DMS153 (cell line): ENCODE measurements at regions not wholly inside any gene's neighbourhood (a gene's known extent, or its start where the extent isn't known, plus 50 kb on each side); places are given as distances from the start of the nearest gene placed in this dataset.

Experiments
- DNase-seq: peaks from one replicate; lab custom pipeline; 2025; lab: John Stamatoyannopoulos, UW

DNA sequence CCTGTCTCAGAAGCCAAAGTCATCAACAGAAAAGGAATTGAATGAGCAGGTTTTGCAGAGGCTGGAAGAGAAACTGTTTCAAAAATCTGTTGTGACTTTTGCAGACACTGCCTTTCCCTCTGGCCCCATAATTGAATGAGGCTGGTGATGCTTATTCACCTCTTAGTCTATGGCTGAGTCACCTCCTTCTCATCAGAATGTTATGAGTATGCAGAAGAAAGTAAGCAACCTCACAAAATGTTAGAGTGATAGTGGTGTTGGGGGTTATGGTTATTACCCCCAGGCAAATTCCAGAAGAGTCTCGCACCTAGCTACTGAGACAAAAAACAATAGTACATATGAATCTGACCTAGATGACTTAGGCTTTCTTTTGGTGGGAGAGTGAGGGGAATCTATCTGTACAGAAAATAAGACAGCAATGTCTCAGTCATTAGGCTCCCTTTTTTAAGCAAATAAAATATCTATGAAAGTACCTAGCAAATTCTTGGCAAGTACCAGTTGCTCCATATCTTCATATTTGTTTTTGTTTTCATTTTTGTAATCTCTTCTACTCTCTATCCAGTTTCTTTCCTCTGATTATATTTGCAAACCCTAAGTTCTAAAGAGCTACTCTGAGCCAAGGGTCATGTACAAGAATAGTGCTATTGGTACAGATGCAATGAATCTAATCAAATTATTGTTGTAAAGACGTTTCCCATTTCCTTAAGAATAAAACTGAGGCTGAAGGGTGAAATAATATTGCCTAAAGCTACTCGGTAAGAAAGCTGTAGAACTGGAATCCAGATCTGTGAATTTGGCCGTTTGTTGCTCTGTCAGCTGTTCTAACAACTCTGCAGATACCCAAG is 498.1 kb upstream of the TNC start:
- no peak for DNase-seq

DNA sequence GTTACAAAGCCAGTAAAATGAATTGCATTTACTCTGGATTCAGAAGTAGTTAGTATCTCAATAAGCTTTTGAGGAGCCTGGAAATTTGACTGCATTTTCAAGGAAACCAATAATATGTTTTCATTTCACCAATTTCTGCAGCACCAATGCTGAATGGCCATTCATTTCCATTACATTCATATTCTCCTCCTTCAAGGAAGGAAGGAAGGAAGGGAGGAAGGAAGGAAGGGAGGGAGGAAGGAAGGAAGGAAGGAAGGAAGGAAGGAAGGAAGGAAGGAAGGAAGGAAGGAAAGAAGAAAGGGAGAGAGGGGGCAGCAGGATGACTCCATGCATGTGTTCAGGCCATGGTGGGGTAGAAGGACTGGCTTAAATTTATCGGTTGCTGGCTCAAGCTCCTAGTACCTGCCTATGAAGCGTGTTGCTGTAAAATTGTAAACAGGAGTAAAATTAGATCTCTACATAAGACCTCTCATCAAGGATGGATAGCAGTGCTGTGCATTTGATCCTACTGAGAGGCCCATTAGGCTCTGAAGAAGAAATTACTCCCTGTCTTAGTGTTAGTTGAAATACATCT is 498.8 kb upstream of the TNC start:
- no peak for DNase-seq

DNA sequence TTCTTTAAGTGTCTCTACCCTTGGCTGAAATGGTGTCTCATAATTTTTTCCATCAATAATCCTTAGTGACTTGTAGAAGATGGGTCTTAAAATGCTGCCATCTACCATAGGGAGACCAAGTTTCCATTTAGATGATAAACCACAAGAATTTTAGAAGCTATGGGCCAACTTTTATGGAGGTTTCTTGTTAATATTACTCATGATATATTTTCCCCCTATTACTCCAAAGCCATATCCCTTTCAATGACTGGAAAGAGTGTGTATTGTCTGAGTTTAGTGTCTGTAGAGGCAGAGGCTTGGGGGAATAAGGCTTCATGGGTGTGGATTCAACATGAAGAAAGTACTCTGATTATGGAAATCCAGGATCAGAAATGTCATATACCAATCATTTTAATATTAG is 507.3 kb upstream of the TNC start:
- no peak for DNase-seq

DNA sequence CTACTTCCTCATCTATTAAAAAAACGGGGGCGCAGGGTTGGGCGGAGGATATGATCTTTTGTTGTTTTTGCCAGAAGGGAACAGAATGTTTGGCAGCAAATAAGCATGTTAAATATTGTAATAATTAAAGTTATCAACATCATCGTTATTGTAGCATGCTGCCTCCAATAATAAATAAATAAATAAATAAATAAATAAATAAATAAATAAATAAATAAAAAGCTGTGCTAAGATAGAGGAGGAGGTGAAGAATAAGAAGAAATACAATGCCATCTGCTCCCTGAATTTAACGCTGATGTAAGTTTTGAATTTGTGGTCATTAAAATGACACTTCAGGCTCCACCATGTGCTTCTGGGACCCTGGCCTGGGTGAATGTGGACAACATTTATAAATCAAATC is 508.0 kb upstream of the TNC start:
- DNase-seq: no peak

DNA sequence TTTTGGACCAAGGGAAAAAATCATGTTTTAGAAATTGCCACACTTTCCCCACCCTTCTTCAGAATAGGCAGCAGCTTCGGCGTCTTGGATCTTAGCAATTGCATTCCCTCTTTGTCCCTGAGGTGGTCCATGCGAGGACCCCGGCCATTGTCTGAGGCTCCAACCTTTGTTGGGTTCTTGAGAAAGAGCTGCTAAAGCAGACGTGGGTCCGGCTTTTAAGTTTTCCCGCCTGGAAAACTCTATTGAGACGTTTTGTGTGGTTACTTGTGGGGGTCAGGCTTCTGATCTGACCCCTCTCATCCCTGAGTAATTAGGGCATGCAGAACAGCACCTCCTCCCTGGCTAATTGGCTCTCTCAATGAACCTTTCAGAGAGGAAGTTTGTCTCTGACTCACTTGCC is 509.6 kb upstream of the TNC start:
- no peak for DNase-seq

DNA sequence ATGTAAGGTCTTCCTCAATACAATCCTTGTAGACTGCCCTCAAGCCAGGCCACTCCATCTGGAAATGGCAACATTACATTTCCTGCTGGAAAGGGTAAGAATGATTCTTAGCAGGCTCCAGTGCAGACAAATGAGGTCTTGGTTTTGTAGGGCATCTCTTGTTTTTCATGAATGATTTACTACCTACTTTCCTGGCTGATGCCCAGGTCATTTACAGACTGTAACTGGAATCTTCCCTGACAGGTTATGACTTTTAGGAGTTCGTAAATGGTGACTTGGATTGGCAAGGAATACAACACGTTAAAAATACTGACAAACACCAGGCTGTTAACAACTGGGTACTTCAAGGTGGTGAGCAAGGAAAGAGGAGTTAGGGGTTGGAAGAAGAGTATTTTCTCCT is 510.5 kb upstream of the TNC start:
- DNase-seq: no peak

DNA sequence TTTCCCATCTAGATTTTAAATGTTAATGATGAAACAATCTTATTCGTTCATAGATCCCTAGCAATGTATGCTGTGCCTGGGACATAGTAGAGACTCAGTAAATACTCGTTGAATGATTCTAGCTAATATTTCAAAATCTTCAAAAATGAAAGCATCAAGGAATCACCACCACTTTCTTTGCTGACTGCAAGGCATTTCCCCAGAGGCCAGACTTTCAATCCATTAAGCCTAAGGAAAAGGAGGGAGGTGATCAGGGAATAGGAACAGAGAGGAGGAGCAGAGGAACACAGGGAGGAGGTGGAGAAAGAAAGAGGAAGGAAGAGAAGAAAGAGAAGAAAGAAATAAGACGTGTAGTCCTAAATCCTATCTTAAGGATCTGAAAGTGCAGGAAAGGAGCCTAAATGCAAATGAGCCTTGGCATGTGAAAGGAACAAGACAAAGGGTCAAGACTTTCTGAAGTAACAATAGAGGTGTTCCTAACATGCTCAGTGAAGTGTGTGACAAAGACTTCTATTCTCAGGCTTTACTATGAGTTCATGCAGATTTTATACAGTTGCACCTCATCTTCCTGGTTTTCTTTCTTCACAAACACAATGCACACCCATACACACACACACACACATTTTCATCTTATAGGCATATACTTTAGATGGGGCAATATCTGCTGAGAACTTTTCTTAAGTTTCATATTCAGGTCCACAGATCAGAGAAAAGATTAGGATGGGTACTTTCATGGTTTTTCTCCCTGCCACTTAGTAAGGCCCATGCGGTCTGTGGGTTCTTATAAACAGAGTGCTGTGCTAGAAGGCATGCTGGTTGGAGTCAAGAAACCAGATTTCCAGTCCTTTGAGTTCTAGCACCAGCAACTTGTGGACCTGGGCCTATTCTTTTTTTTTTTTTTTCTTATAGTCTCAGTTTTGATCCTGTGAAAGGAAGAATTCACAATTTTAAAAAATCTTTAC is 512.2 kb upstream of the TNC start:
- no peak for DNase-seq

DNA sequence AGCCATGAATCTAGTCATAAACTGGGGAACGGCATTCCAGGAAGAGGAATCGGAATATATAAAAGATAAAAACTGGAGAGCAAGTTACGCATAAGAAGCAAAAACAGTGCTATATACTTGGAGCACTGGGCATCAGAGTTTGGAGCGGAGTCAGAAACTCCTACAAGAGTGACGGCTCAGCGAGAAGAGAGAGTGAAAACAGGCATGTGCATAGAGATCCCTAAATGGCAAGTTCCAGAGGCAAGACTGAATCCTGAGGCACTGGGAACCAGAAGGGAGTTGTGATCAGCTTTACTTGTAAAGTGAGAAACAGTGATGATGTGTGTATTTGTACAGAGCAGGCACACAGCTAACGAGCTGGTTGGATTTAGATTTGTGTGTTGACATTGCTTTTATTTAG is 514.4 kb upstream of the TNC start:
- no peak for DNase-seq

DNA sequence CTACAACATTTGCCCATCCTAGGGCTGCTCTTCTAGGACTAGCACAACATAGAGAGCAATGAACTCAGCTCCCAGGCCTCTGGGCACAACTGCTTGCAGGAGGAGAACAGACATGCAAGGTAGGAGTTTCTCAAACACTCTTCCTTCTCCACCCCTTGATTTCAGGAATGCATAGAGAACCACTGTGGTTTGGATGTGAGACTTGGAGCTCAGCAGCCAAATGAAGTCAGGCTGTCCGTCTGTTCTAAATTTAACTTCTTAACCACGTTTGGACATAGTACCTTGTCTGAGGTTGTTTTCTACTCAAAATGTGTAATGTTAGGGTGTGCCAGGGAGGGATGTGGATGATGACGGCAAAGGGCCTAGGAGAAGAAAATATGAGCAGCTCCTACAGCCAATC is 515.1 kb upstream of the TNC start:
- DNase-seq: no peak

DNA sequence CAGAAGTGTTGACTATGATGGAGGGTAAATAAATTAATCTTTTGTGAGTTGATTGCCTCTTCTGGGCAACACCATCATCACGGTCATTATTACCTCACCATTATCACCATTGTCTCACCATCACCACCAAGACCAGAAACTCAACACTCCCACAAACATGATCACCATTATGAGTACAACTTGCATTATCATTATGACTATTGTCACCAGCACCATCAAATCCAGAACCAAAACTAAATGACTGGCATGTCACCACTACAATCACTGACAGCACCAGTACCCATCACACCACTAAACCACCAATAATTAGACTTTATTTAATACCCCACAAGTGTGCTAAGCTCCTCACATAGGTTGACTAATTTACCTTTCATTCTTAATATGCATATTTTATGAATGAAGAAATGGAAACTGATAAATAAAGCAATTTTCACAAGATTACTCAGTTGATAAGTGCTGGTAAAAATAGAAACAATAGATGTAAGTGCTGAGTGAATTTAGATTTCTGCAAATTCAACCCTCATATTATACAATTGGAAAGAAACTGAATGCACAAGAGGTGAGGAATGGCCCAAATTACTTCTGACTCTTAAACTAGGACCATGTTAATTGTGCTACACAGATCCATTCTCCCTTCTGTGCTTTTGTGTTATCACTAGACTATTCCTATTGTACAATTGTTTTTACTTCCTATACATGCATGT is 517.8 kb upstream of the PAPPA start:
- DNase-seq: no peak

DNA sequence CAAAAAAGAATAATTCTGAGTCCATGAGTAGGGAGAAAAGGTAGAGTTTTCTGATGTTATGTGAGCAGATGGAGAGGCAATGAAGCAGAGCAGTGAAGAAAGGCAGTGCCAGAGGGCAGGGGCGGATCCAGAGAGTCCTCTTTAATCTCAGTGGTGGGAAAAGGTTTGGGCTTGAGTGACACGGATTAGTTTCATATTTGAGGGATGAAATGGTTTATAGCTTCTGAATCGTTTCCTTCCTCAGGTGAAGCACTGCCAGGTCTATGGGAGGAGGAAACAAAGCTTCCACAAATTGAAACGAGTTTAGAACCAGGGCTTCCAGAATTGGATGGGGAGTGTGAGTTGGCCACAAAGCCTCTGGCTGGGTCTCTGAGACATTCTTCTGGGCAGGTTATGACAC is 517.0 kb upstream of the PAPPA start:
- no peak for DNase-seq

DNA sequence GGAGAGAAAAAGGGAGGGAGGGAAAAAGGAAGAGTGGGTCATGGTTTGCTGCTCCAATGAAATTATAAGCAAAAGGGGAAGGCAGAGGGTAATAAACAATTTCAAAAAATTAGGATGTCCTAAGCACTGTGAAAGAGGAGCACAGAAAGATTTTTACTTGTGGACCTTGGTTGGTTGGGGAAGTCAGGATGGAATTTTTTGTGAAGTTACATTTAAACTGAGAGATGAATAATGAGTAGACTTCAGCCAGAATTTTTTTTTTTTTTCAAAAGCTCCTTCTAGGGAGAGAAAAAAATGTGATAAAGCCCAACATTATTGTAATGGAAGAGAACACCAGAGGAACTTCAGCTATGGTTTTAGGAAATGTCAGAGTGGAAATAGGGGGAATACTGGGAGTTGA is 515.9 kb upstream of the PAPPA start:
- DNase-seq: no peak

DNA sequence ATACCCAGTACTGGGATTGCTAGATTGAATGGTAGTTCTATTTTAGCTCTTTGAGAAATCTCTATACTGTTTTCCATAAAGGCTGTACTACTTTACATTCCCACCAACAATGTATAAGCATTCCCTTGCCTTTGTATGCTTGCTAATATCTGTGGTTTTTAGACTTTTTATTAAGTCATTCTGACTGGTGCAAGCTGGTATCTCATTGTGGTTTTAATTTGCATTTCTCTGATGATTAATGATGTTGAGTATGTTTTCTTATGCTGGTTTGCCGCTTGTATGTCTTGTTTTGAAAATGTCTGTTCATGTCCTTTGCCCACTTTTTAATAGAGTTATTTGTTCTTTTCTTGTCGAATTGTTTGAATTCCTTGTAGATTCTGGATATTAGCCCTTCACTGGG is 512.7 kb upstream of the PAPPA start:
- no peak for DNase-seq

DNA sequence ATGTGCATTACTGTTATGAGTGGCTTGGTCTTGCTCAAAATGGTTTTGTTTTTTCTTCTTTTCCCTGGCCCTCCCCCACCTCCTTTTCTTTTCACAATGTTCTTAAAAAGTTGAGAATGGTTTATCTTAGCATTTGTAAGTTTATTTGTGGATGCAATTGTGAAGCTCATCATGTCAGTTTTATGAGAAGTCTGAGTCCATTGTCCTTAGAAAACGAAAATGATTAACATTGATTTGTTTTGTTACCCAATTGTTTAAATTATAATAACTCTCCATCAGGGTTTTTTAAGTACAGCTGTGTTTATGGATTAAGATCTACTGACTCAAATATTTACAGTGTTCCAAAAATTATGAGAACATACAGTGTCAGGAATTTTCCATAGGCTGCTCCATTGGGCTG is 511.3 kb upstream of the PAPPA start:
- no peak for DNase-seq

DNA sequence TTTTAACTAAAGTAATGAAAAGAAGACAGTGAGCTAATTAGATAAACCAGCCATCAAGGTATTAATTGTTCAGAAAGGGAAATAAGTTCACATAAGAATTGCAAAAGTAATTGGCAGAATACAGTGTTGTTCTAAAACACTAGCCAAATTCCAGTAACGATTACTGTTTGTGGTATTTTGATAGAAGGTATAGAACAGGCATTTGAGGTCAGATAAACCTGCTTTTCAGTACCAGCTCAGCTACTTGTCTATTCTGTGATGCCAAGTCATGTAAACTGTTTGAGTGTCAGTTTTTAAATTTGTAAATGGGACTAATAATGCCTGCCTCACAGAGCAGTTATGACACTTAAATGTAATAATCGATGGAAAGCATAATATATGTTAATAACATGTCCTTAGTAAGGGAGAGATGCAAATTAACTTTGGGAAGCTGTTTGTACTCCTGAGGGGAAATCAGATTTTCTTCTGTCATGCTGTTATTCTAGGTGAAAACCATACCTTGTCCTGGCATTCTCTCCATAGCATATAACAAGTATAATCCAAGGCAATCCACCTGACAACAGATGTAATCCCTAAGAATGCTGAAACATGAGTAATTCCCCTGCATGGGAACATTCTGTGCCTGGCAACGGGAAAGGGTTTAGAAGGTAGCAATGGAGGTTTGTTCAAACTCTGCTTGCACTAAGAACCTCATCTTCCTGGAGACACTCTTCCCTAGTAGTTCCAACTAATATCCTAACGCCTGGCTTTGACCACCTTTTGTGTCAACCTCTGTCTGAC is 509.5 kb upstream of the PAPPA start:
- DNase-seq: no peak

DNA sequence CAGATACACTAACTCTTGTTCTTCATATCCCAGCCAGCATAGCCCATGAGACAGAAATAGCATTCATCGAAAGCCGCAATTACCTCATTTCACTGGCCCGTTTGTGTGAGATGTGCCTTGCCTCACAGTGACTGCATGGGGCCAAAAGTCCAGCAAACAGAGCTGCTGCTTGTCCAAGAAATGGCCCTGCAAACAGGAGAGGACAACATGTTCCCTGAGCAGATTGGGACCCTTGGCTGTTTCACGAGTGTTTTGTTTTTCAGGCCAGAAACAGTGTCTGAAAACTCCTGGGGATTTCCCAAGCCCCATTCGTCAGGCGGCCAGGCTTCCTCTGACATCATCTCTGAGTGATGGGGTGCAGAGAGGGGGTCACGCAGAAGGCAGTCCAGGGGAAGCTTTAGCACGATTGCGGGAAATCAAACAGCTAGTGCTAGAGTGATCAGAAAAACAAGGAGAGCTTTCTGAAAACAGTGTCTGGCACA is 503.6 kb upstream of the PAPPA start:
- no peak for DNase-seq

DNA sequence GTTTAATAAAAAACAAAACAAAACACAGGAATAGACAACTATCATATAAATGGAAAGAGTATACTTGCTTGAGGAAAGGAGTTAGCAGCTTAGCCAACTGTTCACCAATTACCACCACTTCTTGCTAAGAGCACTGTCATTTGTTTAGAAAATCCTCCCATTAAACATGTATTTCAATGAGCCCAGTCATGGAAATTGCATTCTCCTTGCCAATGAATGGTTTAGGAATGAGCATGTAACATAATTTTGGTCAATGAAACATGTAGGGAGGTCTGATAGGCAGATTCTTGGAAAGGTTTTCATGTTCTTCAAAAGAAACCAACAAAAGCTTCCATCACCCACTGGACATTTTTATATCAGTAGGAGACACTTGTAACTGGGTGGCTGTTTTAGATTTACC is 502.8 kb upstream of the PAPPA start:
- DNase-seq: no peak

DNA sequence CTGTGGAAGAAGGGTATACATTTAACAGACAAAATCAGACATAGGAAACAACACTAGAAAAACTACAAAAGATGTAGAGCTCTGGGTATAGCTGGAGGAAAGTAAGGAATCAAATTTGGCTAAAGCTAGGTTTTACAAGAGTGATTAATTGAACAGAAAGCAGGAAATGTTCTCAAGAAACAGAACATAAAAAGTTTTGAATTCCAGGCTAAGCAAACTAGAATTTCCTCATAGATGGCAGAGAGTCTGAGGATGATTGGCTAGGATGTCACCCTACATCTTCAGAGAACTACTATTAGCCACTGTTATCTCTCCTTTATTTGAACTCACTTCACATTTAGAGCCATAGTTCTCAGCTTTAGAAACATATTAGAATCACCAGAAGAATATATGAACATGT is 502.1 kb upstream of the PAPPA start:
- DNase-seq: no peak

DNA sequence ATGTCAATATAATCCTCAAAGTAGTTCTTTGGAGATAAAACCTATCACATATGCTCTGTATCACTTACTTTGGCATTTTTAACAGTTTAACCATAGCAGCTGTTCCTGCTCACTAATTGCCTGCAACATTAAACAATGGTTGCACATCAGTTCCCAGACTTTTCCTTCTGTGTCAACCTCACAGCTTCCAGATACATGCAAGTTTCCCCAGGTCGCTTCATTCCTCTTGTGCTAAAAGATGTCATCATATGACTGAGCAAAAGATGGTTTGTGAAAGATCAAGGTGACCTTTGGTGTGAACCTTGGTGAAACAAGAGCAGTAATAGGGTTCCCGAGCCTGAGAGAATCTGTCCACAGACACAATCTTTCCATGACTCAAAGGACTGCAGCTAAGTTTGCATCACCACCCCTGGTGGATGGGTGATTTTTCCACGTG is 500.4 kb upstream of the PAPPA start:
- DNase-seq: no peak

DNA sequence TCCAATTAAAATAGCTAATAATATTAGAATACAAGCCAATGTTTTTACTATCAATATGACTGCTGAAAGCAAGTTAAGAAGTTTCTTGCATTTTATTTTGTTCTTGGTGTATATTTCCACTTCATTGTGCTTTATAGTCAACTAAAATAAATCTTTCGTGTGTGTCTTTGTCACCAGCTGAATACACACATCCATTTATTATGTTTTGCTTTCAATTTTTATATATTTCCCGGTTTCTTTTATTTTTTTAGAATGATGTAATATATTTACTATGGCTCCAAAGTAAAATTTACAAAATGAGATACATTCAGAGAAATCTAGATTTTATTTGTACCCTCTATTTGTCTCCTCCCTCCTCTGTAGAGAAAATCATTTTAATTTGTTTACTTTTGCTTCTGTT is 495.9 kb upstream of the PAPPA start:
- no peak for DNase-seq

DNA sequence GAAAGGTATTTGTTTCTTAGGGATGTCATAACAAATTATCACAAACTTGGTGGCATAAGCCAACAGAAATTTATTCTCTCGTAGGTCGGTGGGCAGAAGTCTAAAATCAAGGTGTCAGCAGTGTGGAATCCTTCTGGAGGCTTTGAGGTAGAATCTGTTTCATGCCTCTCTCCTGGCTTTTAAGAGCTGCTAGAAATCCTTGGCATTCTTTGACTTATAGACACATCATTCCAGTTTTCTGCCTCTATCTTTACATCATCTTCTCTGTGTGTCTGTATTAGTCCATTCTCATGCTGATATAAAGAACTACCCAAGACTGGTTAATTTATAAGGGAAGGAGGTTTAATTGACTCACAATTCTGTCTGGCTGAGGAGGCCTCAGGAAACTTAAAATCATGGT is 488.1 kb upstream of the PAPPA start:
- DNase-seq: no peak
